NCI-H1694 (cell line): ENCODE measurements at regions not wholly inside any gene's neighbourhood (a gene's known extent, or its start where the extent isn't known, plus 50 kb on each side); places are given as distances from the start of the nearest gene placed in this dataset.
A peak's percentile ranks its signal among the peaks of the same experiment; 100 is the strongest.
"Not testable (repeated sequence)": the region's sequence is repeated elsewhere in the genome, so short reads cannot be mapped to it uniquely, and the experiment has no call there.

Experiments used
- DNase-seq: peaks from one replicate; lab custom pipeline; 2025; lab: John Stamatoyannopoulos, UW

- no peak for DNase-seq
Measured at GRCh38 chr20:41784209-41784958, 166.2 kb upstream of the CHD6 start.

GRCh38 chr20:41783423-41784208 is 165.4 kb upstream of the CHD6 start:
- no peak for DNase-seq

GRCh38 chr20:41782730-41783406 is 164.7 kb upstream of the CHD6 start:
- no peak for DNase-seq

- no peak for DNase-seq
Measured at GRCh38 chr20:41782255-41782654, 164.1 kb upstream of the CHD6 start.

GRCh38 chr20:41776421-41776820 is 158.2 kb upstream of the CHD6 start:
- DNase-seq, result no peak

GRCh38 chr20:41774291-41774690 is 156.1 kb upstream of the CHD6 start:
- DNase-seq, result no peak

GRCh38 chr20:41770965-41771364 is 152.8 kb upstream of the CHD6 start:
- DNase-seq, result no peak

GRCh38 chr20:41770427-41770826 is 152.2 kb upstream of the CHD6 start:
- no peak for DNase-seq

- DNase-seq, result no peak
Measured at GRCh38 chr20:41769592-41770018, 151.4 kb upstream of the CHD6 start.

- no peak for DNase-seq
Measured at GRCh38 chr20:41750137-41750536, 132.0 kb upstream of the CHD6 start.

GRCh38 chr20:41748756-41749582 is 130.8 kb upstream of the CHD6 start:
- no peak for DNase-seq

GRCh38 chr20:41748051-41748450 is 129.9 kb upstream of the CHD6 start:
- DNase-seq, result no peak

- no peak for DNase-seq
Measured at GRCh38 chr20:41747226-41747625, 129.0 kb upstream of the CHD6 start.

- DNase-seq, result no peak
Measured at GRCh38 chr20:41746635-41747034, 128.5 kb upstream of the CHD6 start.

GRCh38 chr20:41738604-41739206 is 120.5 kb upstream of the CHD6 start:
- DNase-seq, result peak; percentile 27

GRCh38 chr20:41735949-41736348 is 117.8 kb upstream of the CHD6 start:
- DNase-seq, result no peak

- peak; percentile 16 for DNase-seq
Measured at GRCh38 chr20:41734506-41734945, 116.3 kb upstream of the CHD6 start.

GRCh38 chr20:41733151-41733550 is 115.0 kb upstream of the CHD6 start:
- DNase-seq, result no peak

- not testable (repeated sequence) for DNase-seq
Measured at GRCh38 chr20:41731198-41731597, 113.0 kb upstream of the CHD6 start.

- DNase-seq, result not testable (repeated sequence)
Measured at GRCh38 chr20:41727681-41728080, 109.5 kb upstream of the CHD6 start.

GRCh38 chr20:41726727-41727126 is 108.5 kb upstream of the CHD6 start:
- no peak for DNase-seq
